ENCODE measurements at regions not wholly inside any gene's neighbourhood (a gene's known extent, or its start where the extent isn't known, plus 50 kb on each side); places are given as distances from the start of the nearest gene placed in this dataset.

- no peak overlapping the region for H3K4me3 Mint-ChIP-seq
- no peak overlapping the region for H3K27ac Mint-ChIP-seq
- no peaks in the 10 kb centered on the region for H3K36me3 Mint-ChIP-seq
- no peaks in the 10 kb centered on the region for H3K9me3 Mint-ChIP-seq
- H3K27me3 ChIP-seq (ENCODE audit: control insufficient read depth in 2 of 2, insufficient read depth in 2 of 2, low read length in 2 of 2), result no peaks in the 10 kb centered on the region
- peaks cover 2 to 7% (median 6%) of the 10 kb centered on the region in 3 donors for H3K27me3 Mint-ChIP-seq (ENCODE audit: low read depth in 3 of 3)
- H3K9ac ChIP-seq (ENCODE audit: insufficient read depth, low read length, poor library complexity, severe bottlenecking), result no peak overlapping the region
- no peaks in the 10 kb centered on the region for H3K9me3 ChIP-seq (replicated peaks in 1 of 2; ENCODE audit: control insufficient read depth in 1 of 2, insufficient read depth in 1 of 2, low read length in 2 of 2)
- no peak overlapping the region for H2AFZ ChIP-seq (ENCODE audit: insufficient read depth, low read depth, low read length, poor library complexity, severe bottlenecking)
- H3K79me2 ChIP-seq (ENCODE audit: insufficient read depth, low read length), result no peaks in the 10 kb centered on the region
- H3K36me3 ChIP-seq (replicated peaks in 1 of 2; ENCODE audit: control insufficient read depth in 1 of 2, insufficient read depth in 2 of 2, low read length in 2 of 2), result no peaks in the 10 kb centered on the region
- intact Hi-C loops (cut with micrococcal nuclease), result no loop called here
- no peak for DNase-seq
- H3K4me3 ChIP-seq (replicated peaks in 1 of 3; ENCODE audit: low read depth in 2 of 3, low read length in 3 of 3), result no peak overlapping the region
- H4K20me1 ChIP-seq (ENCODE audit: insufficient read depth, low read length), result no peaks in the 10 kb centered on the region
- 95% methylated on average over 5 of the region's 6 CpGs for WGBS (ENCODE audit: insufficient coverage)
- H3K27ac ChIP-seq (ENCODE audit: low read depth in 1 of 2, low read length in 2 of 2), result no peak overlapping the region
- no peak overlapping the region for H3K4me2 ChIP-seq (replicated peaks; ENCODE audit: extremely low read depth, low read length, poor library complexity, severe bottlenecking)
- peaks cover 14% of the 10 kb centered on the region for H3K4me1 Mint-ChIP-seq
- no peak for TF ChIP-seq CTCF (IDR thresholded peaks at IDR 0.05)
- H3K4me1 ChIP-seq (ENCODE audit: control insufficient read depth in 1 of 2, insufficient read depth in 2 of 2, low read length in 2 of 2), result peaks cover 4 to 8% of the 10 kb centered on the region in 2 donors
Observed at GRCh38 chr10:47246406-47247147, 53.4 kb upstream of the GDF10 start.

GRCh38 chr10:47247148-47248059 lies 52.6 kb upstream of the GDF10 start:
- Histone ChIP-seq H3K27ac (ENCODE audit: low read depth in 1 of 2, low read length in 2 of 2) (no peak overlapping the region), H3K36me3 (replicated peaks in 1 of 2; ENCODE audit: control insufficient read depth in 1 of 2, insufficient read depth in 2 of 2, low read length in 2 of 2) (no peaks in the 10 kb centered on the region), H3K4me1 (ENCODE audit: control insufficient read depth in 1 of 2, insufficient read depth in 2 of 2, low read length in 2 of 2) (peaks cover 4 to 8% of the 10 kb centered on the region in 2 donors), H3K9ac (ENCODE audit: insufficient read depth, low read length, poor library complexity, severe bottlenecking) (no peak overlapping the region), H3K4me2 (replicated peaks; ENCODE audit: extremely low read depth, low read length, poor library complexity, severe bottlenecking) (no peak overlapping the region), H4K20me1 (ENCODE audit: insufficient read depth, low read length) (no peaks in the 10 kb centered on the region), H3K9me3 (replicated peaks in 1 of 2; ENCODE audit: control insufficient read depth in 1 of 2, insufficient read depth in 1 of 2, low read length in 2 of 2) (no peaks in the 10 kb centered on the region), H3K27me3 (ENCODE audit: control insufficient read depth in 2 of 2, insufficient read depth in 2 of 2, low read length in 2 of 2) (no peaks in the 10 kb centered on the region), H3K79me2 (ENCODE audit: insufficient read depth, low read length) (no peaks in the 10 kb centered on the region), H2AFZ (ENCODE audit: insufficient read depth, low read depth, low read length, poor library complexity, severe bottlenecking) (no peak overlapping the region), H3K4me3 (replicated peaks in 1 of 3; ENCODE audit: low read depth in 2 of 3, low read length in 3 of 3) (no peak overlapping the region)
- H3K36me3 Mint-ChIP-seq, result no peaks in the 10 kb centered on the region
- DNase-seq, result no peak
- no peak overlapping the region for H3K4me3 Mint-ChIP-seq
- H3K27me3 Mint-ChIP-seq (ENCODE audit: low read depth in 3 of 3), result peaks cover 2 to 9% (median 8%) of the 10 kb centered on the region in 3 donors
- H3K4me1 Mint-ChIP-seq, result peaks cover 14% of the 10 kb centered on the region
- H3K9me3 Mint-ChIP-seq, result no peaks in the 10 kb centered on the region
- no peak for TF ChIP-seq CTCF (IDR thresholded peaks at IDR 0.05)
- WGBS (ENCODE audit: insufficient coverage), result 78% methylated on average over 5 of the region's 13 CpGs
- no peak overlapping the region for H3K27ac Mint-ChIP-seq
- intact Hi-C loops (cut with micrococcal nuclease), result no loop called here
